ENCODE measurements at regions not wholly inside any gene's neighbourhood (a gene's known extent, or its start where the extent isn't known, plus 50 kb on each side); places are given as distances from the start of the nearest gene placed in this dataset.
A peak's percentile ranks its signal among the peaks of the same experiment; 100 is the strongest.
"Not testable (repeated sequence)": the region's sequence is repeated elsewhere in the genome, so short reads cannot be mapped to it uniquely, and the experiment has no call there.

DNA sequence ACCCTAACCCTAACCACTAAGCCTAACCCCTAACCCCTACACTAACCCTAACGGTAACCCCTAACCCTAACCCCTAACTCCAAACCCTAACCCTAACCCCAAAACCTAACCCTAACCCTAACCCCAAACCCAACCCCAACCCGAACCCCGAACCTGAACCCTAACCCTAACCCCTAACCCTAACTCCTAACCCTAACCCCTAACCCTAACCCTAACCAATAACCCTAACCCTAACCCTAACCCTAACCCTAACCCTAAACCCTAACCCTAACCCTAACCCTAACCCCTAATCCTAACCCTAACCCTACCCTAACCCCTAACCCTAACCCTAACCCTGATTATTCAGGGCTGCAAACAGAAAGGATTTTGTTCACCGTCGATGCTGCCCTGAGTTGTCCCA lies 144.6 kb upstream of the DUSP22 start:
- not testable (repeated sequence) for DNase-seq

DNA sequence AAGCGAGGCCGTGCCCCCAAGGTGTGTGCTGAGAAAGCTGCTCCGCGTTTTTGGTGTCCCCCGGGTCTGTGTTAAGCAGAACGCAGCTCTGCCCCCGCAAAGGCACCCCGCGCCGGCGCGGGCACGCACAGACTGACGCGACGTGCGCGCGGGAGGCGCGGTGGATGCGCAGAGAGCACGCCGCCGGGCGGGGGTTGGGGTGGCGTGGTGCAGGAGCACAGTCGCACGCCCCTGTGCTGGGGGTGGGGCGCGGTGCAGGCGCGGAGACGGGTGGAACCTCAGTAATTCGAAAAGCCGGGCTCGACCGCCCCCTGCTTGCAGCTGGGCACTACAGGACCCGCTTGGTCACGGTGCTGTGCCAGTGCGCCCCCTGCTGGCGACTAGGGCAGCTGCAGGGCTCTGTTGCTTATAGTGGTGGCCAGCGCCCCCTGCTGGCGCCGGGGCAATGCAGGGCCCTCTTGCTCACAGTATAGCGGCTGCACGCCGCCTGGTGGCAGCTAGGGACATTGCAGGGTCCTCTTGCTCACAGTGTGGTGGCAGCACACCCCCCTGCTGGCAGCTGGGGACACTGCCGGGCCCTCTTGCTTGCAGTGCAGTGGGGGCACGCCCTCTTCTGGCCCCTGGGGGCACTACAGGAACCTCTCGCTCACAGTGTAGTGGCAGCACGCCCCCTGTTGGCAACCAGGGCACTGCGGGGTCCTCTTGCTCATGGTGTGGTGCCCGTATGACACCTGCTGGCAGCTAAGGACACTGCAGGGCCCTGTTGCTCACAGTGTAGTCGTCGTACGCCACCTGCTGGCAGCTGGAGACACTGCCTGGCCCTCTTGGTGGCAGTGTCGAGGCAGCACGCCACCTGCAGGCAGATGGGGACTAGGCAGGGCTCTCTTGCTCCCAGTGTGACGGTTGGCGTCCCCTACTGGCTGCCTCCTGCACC lies 144.0 kb upstream of the DUSP22 start:
- not testable (repeated sequence) for DNase-seq

DNA sequence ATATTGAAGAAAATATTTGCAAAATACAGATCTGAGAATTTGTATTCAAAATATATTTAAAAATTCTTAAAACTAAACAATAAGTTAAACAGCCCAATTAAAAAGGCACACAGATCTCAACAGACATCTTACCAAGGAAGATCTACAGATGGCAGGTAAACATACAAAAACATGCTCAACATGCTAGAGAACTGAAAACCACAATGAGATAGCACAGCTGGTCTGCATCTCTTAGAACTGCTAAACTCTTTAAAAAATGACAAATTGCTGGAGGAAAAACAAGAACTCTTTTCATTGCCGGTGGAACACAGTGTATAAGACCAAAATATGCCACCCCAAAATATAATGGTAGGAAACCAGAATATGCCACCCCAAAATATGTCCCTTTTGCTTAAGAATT lies 142.1 kb upstream of the DUSP22 start:
- DNase-seq = not testable (repeated sequence)

DNA sequence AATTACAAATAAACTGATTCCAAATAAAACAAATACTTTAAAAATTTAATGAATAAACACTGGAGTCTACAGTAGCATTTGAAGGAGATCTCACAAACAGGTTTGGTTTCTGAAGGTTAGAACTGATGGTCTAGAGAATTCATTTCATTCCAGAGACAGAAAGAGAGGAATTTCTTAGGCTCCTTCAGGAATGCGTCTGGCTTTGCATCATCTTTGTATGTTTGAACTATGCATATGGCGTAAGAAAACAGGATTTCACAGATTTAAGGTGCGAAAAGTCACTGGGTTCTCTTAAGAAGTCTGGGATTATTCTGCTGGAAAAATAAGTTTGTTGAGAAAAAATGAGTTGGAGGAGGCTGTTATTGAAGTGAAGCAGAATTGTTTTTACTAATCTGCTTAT lies 139.9 kb upstream of the DUSP22 start:
- DNase-seq = not testable (repeated sequence)

DNA sequence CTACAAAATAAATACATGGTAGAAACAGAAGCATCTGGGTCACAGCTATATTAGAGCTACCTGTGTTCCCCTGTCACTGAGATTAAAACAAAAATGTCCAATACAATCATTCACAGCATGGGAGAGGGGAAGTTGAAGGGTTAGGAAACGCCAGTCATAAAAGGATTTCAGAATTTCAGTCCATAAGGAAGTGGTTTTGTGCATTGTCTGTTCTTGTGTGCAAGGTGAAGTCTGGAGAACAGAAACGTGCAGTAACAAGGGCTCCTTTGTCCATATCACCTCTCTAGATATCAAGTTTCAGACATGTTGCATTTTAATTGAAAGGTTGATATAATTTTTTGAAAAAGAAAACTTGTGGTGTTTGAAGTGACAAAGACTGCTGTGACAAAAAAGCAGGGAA lies 139.3 kb upstream of the DUSP22 start:
- not testable (repeated sequence) for DNase-seq

DNA sequence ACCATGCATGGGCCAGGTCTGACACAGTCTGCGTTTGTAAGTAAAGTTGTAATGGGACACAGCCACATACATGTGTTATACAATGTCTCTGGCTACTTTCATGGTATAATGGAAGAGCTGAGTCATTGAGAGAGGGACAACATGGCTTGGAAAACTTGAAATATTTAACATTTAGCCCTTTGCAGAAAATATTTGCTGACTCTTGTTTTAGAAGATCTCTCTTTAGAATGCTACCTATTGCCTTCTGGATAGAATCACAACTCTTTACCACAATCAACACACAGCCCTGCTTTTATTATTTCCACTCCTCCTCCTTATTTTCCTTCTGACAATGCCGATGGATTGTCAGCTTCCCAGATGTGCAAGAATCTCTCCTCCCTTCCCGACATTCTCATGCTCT lies 138.4 kb upstream of the DUSP22 start:
- not testable (repeated sequence) for DNase-seq

DNA sequence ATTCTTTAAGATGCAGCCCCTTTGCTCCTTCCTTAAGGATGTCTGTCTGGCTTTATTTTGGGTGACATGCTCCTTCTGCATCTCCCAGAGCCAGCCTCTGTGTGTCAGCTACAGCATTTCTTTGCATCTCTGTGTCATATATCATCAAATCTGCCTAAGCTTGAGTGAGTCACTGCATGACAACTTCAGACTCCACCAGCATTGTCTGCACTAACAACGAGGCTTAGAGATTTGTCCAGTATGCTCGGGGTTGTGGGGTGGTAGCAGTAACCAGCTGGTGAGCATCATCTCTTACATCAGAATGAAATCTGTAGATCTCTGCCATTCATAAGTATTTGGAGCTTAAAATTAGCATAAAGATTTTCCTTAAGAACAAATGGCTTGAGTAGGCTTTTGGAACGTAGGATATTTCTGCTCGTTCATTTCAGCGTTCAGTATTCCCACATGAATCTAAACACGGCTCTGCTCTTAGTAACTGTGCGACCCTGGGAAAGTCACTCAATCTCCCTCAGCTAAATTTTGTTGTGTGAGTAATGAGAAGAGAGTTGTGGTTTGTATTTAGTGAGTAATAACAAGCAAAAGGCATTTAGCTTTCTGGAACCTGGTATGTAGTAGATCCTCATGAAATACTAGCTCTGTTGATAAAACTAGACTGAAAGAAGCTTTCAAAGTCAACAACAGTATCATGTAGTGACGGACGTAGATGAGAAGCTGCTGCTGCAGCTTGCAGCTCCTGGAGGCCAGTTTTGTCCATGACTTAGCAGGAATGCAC lies 137.8 kb upstream of the DUSP22 start:
- not testable (repeated sequence) for DNase-seq

DNA sequence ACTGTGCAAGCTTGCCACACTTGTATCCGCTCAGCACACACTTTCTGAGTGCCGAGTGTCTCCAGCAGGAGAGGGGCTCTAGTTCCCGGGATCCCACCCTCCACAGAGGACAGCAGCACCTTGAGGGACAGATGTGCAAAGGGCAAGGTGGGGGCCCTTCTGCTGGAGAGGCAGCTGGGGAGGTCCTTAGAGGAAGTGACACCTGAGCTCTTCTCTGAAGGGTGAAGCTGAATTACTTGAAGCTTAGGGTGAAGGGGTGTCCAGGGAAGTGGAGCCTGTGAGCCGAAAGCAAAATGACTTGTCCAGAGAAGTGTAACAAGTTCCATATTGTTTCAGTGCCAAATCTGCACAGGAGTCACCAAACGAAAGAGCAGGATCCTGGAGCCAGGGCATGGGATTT lies 136.3 kb upstream of the DUSP22 start:
- no peak for DNase-seq

DNA sequence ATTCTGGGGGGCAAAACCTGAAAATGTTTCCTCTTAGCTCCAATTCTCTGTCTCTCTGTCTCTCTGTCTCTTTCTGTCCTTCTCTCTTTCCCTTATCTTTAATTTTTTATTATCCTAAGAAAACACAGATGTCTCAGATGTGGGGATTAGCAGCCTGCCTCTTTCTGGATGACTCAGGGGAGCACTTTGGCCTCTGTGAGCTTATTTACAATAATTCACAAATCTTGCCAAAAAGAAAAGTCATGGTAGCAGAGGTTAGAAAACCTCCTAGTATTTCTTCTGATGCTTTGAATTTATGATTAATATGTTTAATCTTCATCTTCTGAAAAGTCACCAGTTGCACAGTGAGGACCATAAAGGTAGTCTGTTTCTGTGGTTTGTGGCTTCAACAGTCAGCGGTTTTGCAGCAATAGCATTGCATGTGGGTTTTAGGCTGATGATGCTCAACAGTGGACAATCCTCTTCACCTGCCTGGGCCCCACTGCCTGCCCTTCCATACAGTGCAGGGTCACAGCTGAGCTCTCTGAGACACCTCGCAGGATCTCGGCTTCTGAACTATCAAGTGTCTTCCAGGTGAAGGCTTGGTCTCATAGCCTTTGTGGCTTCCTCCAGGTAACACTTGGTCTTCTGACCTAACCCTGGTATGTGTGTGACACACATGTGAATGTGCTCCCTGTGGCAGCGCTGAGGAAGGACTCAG lies 135.7 kb upstream of the DUSP22 start:
- DNase-seq = not testable (repeated sequence)

DNA sequence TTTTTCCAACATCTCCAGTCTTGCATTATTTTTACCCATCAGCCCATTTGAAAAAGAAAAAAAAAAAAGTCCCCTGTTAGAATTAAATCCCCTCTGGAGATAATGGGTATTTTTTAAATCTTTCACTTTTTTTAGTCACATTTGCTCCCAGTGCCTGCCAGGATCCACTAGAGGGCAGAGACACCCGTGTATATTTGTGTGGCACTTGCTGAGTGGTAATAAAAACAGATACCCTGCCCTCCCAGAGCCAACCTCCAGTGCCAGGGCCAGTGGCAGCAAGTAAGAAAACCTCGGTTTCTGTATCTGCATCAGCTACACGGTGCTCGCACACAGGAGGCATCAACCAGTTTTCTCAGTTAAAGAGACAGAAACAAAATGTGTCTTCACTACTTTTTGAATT lies 135.1 kb upstream of the DUSP22 start:
- not testable (repeated sequence) for DNase-seq

DNA sequence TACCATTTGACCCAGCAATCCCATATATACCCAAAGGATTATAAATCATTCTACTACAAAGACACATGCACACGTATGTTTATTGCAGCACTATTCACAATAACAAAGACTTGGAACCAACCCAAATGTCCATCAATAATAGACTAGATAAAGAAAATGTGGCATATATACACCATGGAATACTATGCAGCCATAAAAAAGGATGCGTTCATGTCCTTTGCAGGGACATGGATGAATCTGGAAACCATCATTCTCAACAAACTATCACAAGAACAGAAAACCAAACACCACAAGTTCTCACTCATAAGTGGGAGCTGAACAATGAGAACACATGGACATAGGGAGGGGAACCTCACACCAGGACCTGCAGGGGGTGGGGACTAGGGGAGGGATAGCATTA lies 130.6 kb upstream of the DUSP22 start:
- DNase-seq = not testable (repeated sequence)

DNA sequence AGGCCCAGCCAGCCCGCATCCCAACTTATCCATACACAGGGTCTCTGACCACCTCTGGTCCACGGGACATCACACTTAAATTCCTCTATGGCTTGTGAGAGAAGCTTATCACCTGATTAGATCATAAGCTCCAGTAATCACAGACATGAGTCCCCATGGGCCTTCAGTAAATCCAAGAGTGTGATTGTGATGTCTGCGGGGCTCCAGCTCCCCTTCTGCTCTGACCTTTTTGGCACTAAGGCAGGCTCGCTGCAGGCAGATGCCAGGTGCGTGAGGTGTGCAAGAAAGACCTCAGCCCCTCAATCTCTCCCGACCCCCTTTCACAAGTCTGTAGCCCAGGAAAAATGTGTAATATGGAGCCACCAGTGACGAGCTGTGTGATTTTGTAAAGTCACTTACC lies 127.6 kb upstream of the DUSP22 start:
- no peak for DNase-seq

DNA sequence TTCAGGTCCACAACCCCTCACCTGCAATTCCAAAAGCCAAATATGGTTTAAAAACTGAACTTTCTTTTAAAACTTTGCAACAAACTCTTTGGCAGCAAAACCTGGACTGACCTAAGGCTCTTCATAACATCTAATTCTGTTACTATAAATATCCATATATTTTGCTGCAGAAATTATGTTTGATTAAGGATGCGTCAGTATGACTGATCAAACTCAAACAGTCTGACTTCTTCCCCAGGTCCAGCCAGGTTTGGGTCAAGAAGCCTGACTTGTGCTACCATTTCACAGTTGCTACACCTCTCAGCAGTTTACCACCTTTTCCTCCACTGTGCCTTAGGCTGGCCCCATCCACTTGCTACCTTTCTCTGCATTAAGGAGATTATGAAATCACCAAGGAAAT lies 127.0 kb upstream of the DUSP22 start:
- no peak for DNase-seq

DNA sequence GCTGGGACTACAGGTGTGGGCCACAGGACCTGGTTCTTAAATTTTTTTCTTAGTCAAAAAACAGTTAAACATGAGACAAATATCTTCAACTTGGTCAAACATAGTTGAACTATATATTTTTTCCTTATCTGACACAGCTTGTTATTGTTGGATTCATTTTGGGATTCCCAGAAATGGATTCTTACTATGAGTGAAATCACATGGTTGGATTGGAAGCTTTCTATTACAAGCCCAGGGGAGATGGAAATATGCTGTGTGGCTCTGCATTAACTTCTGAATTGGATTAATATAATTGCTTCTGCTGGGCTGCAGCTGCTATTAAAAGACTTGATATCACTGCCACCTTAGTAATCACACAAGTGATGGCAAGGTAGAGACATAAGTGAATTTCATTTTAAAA lies 126.4 kb upstream of the DUSP22 start:
- DNase-seq = no peak

DNA sequence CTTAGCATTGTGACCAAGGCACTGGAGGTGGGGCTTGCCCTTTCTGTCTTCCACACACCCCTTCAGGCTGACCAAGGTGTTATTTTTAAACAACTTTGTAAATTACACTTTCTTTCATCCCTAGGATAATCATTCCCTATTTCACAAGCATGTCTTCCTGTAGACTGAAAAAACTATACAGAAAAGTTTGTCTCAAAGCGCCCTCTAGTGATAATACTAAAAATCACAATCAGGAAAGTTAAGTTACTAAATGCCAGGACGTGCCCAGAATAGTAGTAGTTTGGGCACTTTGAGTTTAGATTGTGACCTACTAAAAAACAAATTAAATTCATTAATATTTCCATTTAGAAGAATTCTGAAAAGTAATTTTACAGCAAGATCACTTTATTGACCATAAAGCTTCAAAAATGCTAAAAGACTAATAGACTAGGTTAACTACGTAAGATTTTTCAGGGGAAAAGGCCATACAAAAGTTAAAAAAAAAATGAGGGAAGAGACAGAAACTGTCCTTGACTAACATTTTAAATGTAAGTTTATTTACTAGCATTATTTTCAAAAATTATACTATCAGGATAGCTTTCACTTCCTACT lies 123.3 kb upstream of the DUSP22 start:
- peak in 1 of 2 donors; percentile 20 for DNase-seq

DNA sequence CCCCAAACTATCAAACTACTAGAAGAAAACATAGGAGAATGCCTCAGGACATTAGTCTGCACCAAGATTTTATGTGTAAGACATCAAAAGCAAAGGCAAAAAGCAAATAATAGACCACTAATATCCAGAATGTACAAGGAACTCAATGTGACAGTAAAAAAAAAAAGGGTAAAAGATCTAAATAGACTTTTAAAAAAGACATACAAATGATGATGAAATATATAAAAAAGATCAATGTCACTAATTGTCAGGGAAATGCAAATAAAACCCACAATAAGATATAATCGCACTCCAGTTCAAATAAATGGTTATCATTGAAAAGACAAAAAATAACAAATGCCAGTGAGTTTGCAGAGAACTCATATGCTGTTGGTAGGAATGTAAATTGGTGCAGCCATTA lies 118.3 kb upstream of the DUSP22 start:
- no peak for DNase-seq

DNA sequence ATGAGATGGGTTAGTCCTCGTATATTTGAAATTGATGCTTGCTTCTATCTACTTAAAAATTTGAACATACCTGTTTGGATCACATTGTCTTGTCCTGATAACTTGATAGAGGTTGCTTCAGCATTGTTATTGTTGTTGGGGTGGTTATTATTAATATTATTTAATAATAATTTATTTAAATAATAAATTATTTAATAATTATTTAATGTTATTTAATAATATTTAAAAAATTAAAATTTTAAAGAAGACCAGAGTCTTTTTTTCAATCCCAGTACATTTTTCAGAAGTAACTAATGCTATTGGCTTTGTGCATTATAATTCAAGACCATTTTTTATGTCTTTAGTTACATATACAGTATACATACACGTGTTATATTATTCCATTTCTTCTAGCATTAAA lies 116.6 kb upstream of the DUSP22 start:
- DNase-seq = no peak

DNA sequence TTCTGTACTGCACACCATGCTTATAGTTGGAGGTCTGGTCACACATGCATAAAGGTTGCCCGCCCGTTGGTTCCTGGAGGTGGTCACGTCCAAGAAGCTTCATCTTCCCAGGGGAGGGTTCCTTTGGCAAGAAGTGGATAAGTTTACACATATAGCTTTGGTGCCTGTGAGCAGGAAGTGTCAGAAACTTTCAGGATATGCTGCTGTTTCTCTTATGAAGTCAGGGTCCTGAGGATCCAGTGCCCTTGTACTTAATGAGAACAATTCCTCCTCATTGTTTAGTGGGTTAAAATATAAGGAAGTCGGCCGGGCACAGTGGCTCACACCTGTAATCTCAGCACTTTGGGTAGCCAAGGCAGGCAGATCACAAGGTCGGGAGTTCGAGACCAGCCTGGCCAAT lies 115.5 kb upstream of the DUSP22 start:
- no peak for DNase-seq

DNA sequence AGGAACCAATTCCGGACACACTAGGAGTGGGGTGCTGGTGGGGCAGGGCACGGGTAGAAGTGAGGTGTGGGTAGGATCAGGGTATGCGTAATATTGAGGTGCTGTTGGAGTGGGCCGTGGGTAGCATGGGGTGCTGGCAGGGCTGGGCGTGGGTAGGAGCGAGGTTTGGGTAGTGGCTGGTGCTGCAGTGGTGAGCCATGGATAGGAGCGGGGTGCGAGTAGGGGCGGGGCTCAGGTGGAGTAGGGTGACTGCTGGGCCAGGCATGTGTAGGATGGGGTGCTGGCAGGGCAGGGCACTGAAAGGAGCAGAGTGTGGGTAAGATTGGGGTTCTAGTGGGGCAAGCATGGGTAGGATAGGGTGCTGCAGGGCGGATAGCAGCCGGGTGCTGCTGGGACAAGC lies 114.2 kb upstream of the DUSP22 start:
- DNase-seq = no peak

DNA sequence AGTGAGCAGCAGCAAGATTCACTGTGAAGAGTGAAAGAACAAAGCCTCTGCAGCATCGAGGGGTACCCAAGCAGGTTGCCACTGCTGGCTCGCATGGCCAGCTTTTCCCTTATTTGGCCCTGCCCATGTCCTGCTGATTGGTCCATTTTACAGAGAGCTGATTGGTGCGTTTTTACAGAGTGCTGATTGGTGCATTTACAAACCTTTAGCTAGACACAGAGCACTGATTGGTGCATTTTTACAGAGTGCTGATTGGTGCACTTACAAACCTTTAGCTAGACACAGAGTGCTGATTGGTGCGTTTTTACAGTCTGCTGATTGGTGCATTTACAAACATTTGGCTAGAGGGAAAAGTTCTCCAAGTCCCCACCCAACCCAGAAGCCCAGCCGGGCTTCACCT lies 113.4 kb upstream of the DUSP22 start:
- DNase-seq = not testable (repeated sequence)

DNA sequence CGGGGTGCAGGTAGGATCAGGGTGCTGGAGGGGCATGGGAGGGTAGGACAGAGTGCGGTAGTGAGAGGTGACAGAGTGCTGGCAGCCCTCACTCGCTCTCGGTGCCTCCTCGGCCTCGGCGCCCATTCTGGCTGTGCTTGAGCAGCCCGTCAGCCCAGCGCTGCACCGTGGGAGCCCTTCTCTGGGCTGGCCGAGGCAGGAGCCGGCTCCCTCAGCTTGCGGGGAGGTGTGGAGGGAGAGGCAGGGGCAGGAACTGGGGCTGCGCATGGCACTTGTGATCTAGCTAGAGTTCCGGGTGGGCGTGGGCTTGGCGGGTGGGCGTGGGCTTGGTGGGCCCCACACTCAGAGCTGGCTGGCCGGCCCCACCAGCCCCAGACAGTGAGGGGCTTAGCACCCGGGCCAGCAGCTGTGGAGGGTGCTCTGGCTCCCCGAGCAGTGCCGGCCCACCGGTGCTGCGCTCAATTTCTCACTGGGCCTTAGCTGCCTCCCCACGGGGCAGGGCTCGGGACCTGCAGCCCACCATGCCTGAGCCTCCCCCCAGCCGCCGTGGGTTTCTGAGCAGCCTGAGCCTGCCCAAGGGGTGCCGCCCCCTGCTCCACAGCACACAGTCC lies 112.8 kb upstream of the DUSP22 start:
- DNase-seq = no peak

DNA sequence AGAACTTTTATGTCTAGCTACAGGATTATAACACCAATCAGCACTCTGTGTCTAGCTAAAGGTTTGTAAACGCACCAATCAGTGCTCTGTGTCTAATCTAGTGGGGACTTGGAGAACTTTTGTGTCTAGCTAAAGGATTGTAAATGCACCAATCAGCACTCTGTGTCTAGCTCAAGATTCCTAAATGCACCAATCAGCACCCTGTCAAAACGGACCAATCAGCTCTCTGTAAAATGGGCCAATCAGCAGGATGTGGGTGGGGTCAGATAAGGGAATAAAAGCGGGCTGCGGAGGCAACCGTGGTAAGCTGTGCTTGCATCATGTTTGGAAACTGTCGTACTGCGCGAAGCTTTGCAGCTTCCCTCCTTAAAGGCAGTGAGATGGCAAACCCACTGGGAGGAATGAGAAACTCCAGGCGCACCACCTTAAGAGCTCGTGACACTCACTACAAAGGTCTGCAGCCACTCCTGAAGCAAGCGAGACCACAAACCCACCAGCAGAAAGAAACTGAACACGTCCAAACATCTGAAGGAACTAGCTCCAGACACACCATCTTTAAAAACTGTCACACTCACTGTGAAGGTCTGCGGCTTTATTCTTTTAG lies 112.1 kb upstream of the DUSP22 start:
- DNase-seq = not testable (repeated sequence)

Data from bone marrow (tissue), 2 donors.